ENCODE measurements at regions not wholly inside any gene's neighbourhood (a gene's known extent, or its start where the extent isn't known, plus 50 kb on each side); places are given as distances from the start of the nearest gene placed in this dataset.

GRCh38 chr13:21957833-21958232, 287.0 kb downstream of the FGF9 start:
- Histone ChIP-seq H3T11ph (ENCODE audit: low read length) (no peak overlapping the region), H3K23ac (ENCODE audit: insufficient read length, low read depth, low read length) (no peak overlapping the region), H3K4me2 (ENCODE audit: insufficient read depth, insufficient read length, low read length) (no peak overlapping the region), H3K4me1 (ENCODE audit: insufficient read depth, low read length) (no peaks in the 10 kb centered on the region), H3K9me3 (ENCODE audit: control insufficient read depth, low read depth, low read length) (no peaks in the 10 kb centered on the region), H2BK15ac (ENCODE audit: low read depth, low read length) (no peak overlapping the region), H2AK5ac (ENCODE audit: insufficient read length, low read length) (no peak overlapping the region), H3K18ac (ENCODE audit: insufficient read length, low read depth, low read length) (no peak overlapping the region), H4K8ac (replicated peaks; ENCODE audit: insufficient read length, low read depth, low read length) (no peak overlapping the region), H4K91ac (ENCODE audit: insufficient read length, low read depth, low read length) (no peak overlapping the region), H4K5ac (ENCODE audit: insufficient read length, low read depth, low read length) (no peak overlapping the region), H3K23me2 (ENCODE audit: insufficient read length, low read depth, low read length, poor library complexity, severe bottlenecking) (no peaks in the 10 kb centered on the region), H2BK20ac (ENCODE audit: low read depth, low read length, poor library complexity, severe bottlenecking) (no peak overlapping the region), H3K27ac (ENCODE audit: insufficient read length, low read depth, low read length) (no peak overlapping the region), H3K27me3 (ENCODE audit: insufficient read depth, low read length) (no peaks in the 10 kb centered on the region), H3K56ac (ENCODE audit: insufficient read length, low read depth, low read length) (no peak overlapping the region), H3K4ac (ENCODE audit: low read depth, low read length) (no peak overlapping the region), H3K79me2 (ENCODE audit: insufficient read depth, low read length) (no peaks in the 10 kb centered on the region), H3K14ac (ENCODE audit: insufficient read depth, low read length) (no peak overlapping the region), H3K79me1 (ENCODE audit: insufficient read depth, low read depth, low read length, poor library complexity, severe bottlenecking) (no peaks in the 10 kb centered on the region), H4K20me1 (ENCODE audit: control insufficient read depth, insufficient read depth, insufficient read length) (no peaks in the 10 kb centered on the region), H3K9ac (ENCODE audit: extremely low read depth, insufficient read length, low read length) (no peak overlapping the region), H2AFZ (ENCODE audit: low read length) (no peak overlapping the region), H2BK120ac (ENCODE audit: low read depth, low read length, poor library complexity, severe bottlenecking) (no peak overlapping the region), H2BK12ac (ENCODE audit: insufficient read length, low read depth, low read length) (no peak overlapping the region), H2BK5ac (ENCODE audit: insufficient read length, low read length) (no peak overlapping the region)
- TF ChIP-seq CTCF (conservative IDR thresholded peaks at IDR 0.05): no peak
- H3K27me3 Mint-ChIP-seq (ENCODE audit: low read depth): peaks cover 1% of the 10 kb centered on the region; the same call in 1 of the 2 replicates
- no peaks in the 10 kb centered on the region for H3K4me1 Mint-ChIP-seq
- peaks cover 5 to 11% (median 10%) of the 10 kb centered on the region in 3 experiments; a peak in 6 of 7 replicates for H3K36me3 Mint-ChIP-seq (ENCODE audit: insufficient read depth in 1 of 3, low read depth in 3 of 3)
- no peak overlapping the region for H3K4me3 Mint-ChIP-seq
- H3K9me3 Mint-ChIP-seq: peaks cover 57 to 58% of the 10 kb centered on the region in 2 experiments
- no peak for DNase-seq
- H3K27ac Mint-ChIP-seq: no peak overlapping the region
